ENCODE measurements at regions not wholly inside any gene's neighbourhood (a gene's known extent, or its start where the extent isn't known, plus 50 kb on each side); places are given as distances from the start of the nearest gene placed in this dataset.

DNA sequence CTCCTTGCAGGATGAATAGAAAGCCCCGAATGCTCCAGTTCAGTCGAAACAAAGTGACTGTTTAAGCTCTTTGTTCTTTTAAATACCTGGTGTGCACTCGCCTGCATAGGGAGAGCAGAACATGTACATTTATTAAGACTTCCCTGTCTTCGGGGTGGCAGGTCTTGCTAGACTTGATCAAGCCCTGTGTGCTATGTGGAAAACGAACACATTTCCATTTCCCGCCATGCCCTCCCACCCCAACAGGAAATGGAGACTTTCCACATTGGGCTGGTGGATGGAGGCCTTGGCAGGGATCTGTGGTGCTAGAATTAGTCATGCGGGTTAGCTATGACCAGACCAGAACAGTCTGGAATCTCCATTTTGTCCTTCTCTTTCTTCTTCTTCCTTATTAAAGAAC, 321.0 kb upstream of the THSD7B start:
- H3K27ac ChIP-seq = no peak overlapping the region
- no peak overlapping the region for H3K4me3 ChIP-seq
- no peaks in the 10 kb centered on the region for H3K36me3 ChIP-seq
- peaks cover 3% of the 10 kb centered on the region for H3K27me3 ChIP-seq
- no peaks in the 10 kb centered on the region for H3K4me1 ChIP-seq
- no peaks in the 10 kb centered on the region for H3K9me3 ChIP-seq
- no peak for DNase-seq (ENCODE audit: low spot score in 2 of 2)
- 78% methylated on average over 7 of the region's 7 CpGs for WGBS
- TF ChIP-seq POLR2AphosphoS5 (IDR thresholded peaks at IDR 0.05) (no peak), EP300 (IDR thresholded peaks at IDR 0.05) (no peak), POLR2A (IDR thresholded peaks at IDR 0.05) (no peak)
- TF ChIP-seq, protein P1, sequence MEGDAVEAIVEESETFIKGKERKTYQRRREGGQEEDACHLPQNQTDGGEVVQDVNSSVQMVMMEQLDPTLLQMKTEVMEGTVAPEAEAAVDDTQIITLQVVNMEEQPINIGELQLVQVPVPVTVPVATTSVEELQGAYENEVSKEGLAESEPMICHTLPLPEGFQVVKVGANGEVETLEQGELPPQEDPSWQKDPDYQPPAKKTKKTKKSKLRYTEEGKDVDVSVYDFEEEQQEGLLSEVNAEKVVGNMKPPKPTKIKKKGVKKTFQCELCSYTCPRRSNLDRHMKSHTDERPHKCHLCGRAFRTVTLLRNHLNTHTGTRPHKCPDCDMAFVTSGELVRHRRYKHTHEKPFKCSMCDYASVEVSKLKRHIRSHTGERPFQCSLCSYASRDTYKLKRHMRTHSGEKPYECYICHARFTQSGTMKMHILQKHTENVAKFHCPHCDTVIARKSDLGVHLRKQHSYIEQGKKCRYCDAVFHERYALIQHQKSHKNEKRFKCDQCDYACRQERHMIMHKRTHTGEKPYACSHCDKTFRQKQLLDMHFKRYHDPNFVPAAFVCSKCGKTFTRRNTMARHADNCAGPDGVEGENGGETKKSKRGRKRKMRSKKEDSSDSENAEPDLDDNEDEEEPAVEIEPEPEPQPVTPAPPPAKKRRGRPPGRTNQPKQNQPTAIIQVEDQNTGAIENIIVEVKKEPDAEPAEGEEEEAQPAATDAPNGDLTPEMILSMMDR (IDR thresholded peaks at IDR 0.05) = no peak

DNA sequence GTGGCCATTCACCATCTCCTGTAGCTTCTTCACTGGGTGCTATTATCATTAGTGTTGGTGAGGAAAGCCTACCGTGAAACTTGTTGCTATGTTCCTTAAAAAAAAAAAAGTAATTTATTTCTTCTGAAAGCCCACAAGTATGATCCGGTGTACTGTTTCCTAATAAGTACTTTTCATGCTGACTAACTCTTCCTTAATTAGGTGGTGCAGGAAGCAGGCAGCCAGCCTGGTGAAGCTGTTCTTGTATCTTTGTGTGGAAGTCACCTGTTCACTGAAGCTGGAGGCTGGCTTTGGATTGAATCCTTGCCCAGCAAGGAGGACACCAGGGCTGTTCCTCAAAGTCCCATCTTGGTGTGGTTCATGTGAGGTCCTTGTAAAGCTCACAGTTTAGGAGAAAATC, 321.7 kb upstream of the THSD7B start:
- H3K9me3 ChIP-seq = no peaks in the 10 kb centered on the region
- peaks cover 6% of the 10 kb centered on the region for H3K27me3 ChIP-seq
- no peak overlapping the region for H3K4me3 ChIP-seq
- H3K4me1 ChIP-seq = no peaks in the 10 kb centered on the region
- DNase-seq (ENCODE audit: low spot score in 2 of 2) = no peak
- TF ChIP-seq, protein P1 (IDR thresholded peaks at IDR 0.05) = no peak
- TF ChIP-seq EP300 (IDR thresholded peaks at IDR 0.05) (no peak), POLR2AphosphoS5 (IDR thresholded peaks at IDR 0.05) (no peak), POLR2A (IDR thresholded peaks at IDR 0.05) (no peak)
- WGBS = 59% methylated on average over 2 of the region's 2 CpGs
- no peaks in the 10 kb centered on the region for H3K36me3 ChIP-seq
- no peak overlapping the region for H3K27ac ChIP-seq

DNA sequence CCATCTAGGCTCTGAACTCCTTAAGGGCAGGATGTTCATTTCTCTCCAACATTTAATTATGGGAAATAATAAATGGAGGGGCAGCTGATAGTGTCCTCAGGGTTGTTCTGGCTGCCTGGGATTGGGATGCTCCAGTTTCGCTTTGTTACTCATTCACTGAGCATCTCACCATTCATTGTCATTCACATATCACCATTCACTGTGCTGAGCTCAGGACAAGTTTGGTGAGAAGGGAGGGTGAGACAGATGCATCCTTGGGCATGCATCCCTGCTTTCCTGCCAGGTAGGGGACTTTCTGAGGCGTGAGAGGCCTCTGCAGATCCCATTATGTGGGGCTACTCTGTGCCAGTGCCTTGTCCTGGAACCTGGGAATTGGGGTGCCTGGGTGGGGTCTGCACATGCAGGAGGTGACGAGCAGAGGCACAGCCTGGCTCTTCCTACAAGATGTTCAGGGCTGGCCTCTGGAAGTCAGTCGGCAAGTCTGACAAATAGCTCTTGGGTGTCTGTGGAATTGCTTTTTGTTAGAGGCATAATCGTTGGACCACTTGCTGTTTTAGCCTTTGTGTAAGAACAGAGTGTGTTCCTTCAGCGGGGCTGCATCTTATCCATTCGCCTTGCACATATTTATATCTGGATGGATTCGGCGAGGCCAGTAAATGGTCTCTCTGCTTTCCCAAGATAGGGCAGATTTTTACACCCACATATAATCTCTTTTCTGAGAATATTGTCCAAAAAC, 323.2 kb upstream of the THSD7B start:
- no peaks in the 10 kb centered on the region for H3K4me1 ChIP-seq
- no peaks in the 10 kb centered on the region for H3K36me3 ChIP-seq
- TF ChIP-seq, protein P1 (IDR thresholded peaks at IDR 0.05) = no peak
- TF ChIP-seq POLR2A (IDR thresholded peaks at IDR 0.05) (no peak), EP300 (IDR thresholded peaks at IDR 0.05) (no peak), POLR2AphosphoS5 (IDR thresholded peaks at IDR 0.05) (no peak)
- H3K27me3 ChIP-seq = peaks cover 6% of the 10 kb centered on the region
- WGBS = 75% methylated on average over 8 of the region's 9 CpGs
- DNase-seq (ENCODE audit: low spot score in 2 of 2) = no peak
- no peak overlapping the region for H3K27ac ChIP-seq
- H3K9me3 ChIP-seq = no peaks in the 10 kb centered on the region
- H3K4me3 ChIP-seq = no peak overlapping the region

DNA sequence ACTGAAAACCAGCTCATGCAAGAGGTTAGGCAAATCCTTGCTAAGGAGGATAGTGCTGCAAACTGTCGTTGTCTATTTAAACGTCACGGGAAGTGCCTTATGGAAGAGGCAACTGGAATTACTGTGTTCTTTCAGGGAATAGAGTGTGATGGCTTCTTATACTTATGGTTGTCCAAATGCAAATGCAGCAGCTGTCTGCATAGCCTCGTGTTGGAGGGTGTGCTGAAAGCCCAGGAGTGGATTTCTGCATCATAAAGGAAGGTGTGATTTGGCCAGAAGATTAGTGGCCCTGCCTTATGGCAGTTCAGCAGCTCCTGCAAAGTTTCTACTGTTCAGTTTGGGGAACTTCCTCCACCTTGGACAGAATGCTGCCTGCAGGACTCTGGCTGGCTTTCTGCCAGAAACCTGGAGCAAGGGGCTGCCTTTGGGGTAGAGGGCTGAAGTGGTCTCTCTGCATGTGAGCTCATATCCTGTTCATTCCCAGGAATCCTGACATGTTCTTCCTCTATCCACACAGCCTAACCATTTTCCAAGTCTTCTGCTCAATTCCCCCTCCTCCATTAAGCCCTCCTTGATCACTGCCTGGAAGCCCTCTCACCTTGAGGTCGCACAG, 321.2 kb upstream of the CXCR4 start:
- WGBS = 49% methylated on average over 5 of the region's 5 CpGs
- H3K36me3 ChIP-seq = no peaks in the 10 kb centered on the region
- DNase-seq (ENCODE audit: low spot score in 2 of 2) = no peak
- no peak overlapping the region for H3K4me3 ChIP-seq
- H3K27me3 ChIP-seq = peaks cover 6% of the 10 kb centered on the region
- no peaks in the 10 kb centered on the region for H3K4me1 ChIP-seq
- TF ChIP-seq, protein P1 (IDR thresholded peaks at IDR 0.05) = no peak
- TF ChIP-seq POLR2AphosphoS5 (IDR thresholded peaks at IDR 0.05) (no peak), EP300 (IDR thresholded peaks at IDR 0.05) (no peak), POLR2A (IDR thresholded peaks at IDR 0.05) (no peak)
- H3K9me3 ChIP-seq = no peaks in the 10 kb centered on the region
- H3K27ac ChIP-seq = no peak overlapping the region

DNA sequence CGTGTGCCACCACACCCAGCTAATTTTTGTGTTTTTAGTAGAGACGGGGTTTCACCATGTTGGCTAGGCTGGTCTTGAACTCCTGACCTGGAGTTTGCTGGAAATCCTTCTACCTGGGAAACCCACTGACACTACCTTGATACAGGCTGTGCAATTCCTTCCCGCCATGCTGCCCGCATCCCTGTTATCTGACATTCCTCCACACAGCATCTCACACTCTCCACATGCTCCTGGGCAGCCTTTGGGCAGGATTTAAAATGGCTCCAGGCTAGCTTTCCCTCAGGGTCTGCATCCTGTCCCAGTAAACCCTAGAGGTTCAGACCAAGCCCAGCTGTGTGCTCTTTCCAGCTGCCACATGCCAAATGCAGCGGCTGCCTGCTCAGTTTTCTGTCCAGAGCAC, 319.5 kb upstream of the CXCR4 start:
- Histone ChIP-seq H3K4me1 (no peaks in the 10 kb centered on the region), H3K4me3 (no peak overlapping the region), H3K27me3 (peaks cover 6% of the 10 kb centered on the region), H3K36me3 (no peaks in the 10 kb centered on the region), H3K9me3 (no peaks in the 10 kb centered on the region), H3K27ac (no peak overlapping the region)
- no peak for DNase-seq (ENCODE audit: low spot score in 2 of 2)
- TF ChIP-seq EP300 (IDR thresholded peaks at IDR 0.05) = no peak
- TF ChIP-seq POLR2A (IDR thresholded peaks at IDR 0.05) = no peak
- TF ChIP-seq POLR2AphosphoS5 (IDR thresholded peaks at IDR 0.05) = no peak
- TF ChIP-seq, protein P1 (IDR thresholded peaks at IDR 0.05) = no peak
- WGBS = 85% methylated on average over 5 of the region's 5 CpGs
